AML-193 (cell line): ENCODE measurements at regions not wholly inside any gene's neighbourhood (a gene's known extent, or its start where the extent isn't known, plus 50 kb on each side); places are given as distances from the start of the nearest gene placed in this dataset.

Experiments used
- DNase-seq, 2 experiments: peaks; one replicate each; lab custom pipeline; 2025; lab: John Stamatoyannopoulos, UW

DNA sequence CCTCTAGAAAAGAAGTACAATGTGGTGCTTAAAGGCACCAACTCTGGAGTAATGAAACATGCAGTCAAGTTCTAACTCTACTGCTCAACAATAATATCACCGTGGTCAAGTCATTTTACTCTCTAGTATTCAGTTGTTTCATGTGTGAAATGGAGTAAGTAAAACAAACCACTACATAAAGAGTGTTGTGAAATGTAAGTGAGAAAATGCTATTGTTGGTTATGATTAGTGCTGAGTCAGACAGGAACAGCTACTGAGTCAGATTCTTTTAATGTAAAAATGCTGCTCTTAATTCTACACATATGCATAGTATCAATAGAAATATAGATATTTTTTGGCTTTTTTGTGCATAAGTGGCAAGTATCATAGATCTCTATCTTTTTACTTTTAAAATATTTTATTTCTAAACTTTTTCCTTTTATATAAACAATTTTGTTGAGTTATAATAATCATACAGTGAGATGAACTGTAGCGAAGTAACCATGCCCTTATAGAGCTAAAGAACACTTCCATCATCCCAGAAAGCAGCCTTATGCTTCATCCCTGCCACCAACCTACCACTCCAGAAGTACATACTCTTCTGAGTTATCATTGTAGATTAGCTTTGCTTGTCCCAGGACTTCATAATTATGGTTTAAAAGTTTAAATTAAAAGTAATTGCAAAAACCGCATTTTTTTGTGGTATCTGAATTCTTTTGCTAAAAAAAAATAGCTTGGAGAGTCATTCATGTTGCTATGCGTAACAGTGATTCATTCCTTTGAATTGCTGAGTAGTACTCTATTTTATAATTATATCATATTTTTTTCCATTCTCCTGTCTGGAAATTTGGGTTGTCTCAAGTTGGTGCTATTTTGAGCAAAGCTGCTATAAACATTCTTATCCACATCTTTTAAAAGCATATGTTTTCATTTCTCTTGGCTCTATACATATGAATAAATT lies 548.2 kb upstream of the CLINT1 start:
- DNase-seq = peak; percentile 56 to 63

DNA sequence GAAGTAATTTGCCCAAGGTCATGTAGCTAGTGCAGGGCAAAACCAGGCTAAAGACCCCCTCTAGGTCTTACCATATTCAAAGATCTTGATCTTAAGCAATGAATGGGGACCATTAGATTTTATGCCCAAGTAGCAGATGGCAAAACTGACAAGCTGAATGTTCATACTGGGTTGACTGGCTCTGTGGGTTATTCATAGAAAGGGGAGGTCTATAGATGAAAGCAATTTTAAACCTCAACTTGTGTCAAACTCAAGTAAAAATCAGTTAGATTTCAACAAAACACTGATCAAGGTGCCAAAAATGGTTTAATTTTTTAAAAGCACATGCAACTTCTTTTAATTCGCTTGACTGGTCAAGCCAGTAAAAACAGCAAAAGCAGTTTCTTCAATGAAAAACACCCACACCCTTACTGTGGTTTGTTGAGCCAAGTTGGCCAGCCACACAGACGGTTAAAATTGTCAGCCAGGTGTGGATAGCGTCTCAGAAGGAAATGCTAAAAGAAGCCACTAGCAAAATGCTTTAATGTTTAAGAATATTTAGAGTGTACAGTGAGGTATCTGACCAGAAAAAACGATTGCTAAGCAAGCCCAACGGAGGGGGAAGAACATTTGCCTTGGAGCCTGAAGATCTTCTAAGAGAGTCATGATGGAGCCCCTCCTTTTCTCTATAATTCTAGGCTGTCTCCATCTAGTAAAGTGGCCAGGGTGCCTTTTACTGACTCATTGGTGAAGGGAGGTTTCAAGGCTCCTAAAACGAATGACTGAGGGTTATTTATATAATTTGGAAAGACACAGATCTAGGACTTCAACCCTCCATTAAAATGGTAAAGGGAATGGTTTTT lies 539.6 kb upstream of the CLINT1 start:
- DNase-seq = no peak

DNA sequence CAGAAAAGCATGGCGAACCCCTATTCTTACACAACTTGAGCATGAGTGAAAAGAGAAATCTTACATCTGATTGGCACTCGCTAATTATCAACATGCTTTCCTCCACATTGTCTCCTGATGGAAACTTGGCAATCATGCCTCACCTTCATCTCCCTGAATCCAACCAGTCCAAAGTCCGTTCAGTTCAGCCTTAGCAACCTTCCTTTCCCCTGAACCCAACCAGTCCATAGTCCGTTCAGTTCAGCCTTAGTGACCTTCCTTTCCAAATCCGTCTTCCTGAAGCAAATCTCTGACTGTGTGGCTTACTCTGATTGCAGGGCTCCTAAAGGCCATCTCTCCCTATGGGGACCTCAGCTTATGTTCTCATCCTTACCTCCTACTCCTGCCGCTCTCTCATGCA lies 538.3 kb upstream of the CLINT1 start:
- no peak for DNase-seq

DNA sequence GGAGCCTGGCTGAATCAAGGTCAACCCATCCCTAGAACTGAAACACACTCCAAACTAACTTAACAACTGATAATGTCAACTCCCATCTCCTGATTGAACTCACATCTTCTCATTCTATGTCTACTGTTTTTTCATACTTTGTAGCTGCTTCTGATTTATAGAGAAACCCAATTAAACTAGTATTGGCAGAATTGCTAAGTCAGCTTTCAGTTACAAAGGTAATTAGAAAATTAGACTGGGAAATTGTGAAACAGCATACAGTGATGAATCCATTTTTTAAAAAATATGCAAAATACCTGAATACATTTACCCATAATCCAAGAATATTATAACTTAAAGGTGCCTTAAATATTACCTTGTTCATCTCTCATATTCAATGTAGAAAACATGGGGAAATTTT lies 535.2 kb upstream of the CLINT1 start:
- DNase-seq = no peak

DNA sequence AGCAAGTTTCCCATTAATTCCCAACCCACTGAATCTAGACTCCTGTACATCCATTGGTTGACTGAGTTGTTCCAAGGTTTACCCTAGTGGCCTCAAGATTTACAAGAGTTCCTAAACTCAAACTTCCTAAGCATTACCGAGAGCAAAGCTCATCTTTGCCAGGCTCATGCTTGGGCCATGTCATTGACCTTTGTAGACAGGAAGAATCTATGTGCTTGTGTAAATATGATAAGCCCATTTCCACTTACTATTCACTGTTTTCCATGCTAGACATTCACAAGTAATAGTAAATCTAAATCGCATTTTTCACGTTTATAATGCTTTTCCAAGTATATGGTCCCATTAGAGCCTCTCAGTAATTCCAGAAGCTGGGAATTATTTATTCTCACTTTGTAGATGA lies 534.5 kb upstream of the CLINT1 start:
- no peak for DNase-seq

DNA sequence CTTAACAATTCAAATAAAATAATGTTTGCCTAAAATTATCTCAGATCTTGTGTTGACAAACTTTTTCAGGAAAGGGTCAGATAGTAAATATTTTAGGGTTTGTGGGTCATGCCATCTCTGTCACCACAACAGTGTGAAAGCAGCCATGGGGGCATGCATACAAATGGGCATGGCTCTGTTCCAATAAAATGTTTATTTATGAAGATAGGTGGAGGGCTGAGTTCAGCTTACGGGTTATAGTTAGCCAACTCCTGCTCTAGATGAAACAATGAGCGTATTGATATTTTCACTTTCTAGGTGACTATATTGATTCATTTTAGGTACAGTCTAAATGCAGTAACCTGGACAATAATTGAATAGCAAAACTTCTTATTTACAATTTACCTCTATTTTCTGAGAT lies 533.8 kb upstream of the CLINT1 start:
- no peak for DNase-seq

DNA sequence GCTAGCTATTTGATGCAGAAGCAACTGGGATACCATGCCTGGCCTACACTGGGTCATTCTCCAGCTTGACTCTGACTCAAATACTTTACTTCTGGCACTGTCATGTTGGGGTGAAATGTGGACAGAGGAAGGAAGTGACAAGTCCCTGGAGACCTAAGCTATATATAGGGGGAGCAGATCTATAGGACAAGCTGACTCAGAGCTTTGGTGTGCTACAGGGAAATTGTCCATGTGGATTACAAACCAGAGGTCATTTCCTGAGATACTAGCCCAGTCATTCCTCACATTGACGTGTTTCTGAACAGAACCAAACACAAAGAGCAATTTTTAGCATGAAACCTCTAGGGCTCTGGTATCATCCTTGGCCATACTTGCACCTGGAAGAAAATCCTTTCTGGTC lies 531.6 kb upstream of the CLINT1 start:
- no peak for DNase-seq

DNA sequence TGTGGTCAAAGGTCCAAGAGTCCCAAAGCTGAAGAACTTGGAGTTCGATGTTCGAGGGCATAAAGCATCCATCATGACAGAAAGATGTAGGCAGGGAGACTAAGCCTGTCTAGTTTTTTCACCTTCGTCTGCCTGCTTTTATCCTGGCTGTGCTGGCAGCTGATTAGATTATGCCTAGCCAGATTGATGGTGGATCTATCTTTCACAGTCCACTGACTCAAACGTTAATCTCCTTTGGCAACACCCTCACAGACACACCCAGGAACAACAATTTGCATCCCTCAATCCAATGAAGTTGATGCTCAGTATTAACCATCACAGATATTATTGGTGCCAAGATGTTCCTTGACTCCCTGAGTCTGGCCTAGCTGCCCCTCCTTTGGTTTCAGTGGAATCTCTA lies 530.8 kb upstream of the CLINT1 start:
- DNase-seq = no peak

DNA sequence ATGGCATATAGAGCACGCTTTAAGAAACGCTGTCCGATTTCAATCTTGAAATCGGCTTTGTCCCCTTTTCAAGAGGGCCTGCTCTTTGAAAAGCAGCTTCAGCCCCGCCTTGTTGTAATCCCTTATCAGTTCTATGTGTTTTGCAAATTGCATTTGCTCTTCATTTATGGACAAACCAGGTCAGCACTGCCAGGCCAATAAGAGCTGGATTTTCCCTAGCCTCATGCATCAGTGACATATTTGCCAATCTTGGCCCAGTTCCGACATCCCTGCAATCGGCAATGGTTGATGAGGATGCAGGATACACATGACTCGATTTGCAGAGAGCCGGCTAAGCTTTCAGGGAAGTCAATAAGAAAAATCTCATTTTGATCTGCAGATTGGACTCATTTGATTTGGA lies 529.1 kb upstream of the CLINT1 start:
- DNase-seq = no peak

DNA sequence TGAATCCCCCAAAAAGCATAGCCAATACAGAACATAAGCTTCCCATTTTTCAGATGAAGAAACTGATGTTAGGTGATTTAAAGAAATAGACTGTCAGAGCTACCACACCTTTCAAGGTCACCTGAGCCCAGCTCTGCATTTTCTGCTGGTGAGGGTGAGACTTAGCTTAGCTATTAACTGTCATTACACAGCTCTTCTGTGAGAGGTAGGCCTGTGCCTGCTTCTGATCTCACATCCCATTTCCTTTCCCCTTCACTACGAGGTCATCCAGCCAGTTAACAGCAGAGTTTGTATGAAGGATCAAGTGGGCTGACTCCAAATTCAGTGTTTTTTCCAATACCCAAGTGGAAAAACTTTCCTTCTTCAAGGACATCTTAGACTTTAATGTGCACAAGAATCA lies 528.6 kb upstream of the CLINT1 start:
- DNase-seq = no peak

DNA sequence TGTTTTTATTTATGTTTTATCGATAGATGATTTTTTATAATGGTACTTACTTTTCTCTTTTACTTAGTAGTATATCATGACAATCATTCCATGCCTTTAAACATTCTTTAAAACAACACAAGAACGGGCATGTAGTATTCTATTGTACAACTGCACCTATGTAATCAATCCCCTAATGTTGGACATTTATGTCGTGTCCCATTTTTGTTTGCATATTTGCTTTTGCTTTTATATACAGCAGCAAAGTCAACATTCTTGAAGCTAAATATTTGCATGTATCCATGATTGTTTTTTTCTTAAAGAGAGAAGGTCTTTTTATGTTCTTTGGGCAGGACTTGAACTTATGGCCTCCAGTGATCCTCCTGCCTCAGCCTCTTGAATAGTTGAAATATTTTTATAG lies 527.0 kb upstream of the CLINT1 start:
- no peak for DNase-seq

DNA sequence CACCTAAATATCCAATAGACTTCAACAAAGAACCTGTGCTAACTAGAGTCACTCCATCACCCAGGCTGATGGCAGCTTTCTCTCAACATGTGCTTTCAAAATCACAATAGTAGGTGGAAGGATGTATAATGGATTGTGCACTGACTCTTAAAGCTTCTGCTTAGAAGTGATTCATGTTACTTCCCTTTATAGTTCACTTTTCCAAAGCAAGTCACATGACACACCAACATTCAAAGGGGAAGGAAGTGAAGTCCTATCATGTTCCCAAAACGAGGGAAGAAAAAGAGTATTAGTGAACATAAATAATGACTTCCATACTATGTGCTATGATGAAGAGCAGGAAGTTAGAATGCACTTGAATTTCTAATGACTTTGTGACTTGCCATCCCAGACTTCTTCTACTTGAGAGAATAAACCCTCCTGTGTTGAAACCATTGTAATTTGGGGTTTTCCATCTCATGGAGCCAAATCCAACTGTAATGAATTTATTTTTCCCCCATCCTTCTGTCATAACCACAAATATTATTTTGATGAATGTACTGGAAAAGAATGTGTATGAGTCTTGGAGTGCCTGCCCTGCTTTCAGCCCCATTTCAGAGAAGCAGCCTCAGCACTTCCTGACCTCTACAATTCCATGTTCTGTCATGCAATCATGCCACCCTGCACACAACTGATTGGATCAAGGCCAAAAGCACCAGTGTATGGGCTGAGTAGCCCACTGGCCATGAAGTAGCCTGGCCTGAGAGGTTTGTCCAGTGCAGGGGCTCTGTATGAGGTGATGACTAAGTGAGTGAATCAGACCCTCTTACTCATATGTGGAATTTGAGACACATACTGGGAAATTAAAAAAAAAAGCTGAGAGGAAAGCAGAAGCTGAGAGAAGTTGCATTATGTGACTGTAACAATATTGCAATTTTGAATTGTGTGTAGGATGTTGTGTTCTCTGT lies 525.9 kb upstream of the CLINT1 start:
- no peak for DNase-seq

DNA sequence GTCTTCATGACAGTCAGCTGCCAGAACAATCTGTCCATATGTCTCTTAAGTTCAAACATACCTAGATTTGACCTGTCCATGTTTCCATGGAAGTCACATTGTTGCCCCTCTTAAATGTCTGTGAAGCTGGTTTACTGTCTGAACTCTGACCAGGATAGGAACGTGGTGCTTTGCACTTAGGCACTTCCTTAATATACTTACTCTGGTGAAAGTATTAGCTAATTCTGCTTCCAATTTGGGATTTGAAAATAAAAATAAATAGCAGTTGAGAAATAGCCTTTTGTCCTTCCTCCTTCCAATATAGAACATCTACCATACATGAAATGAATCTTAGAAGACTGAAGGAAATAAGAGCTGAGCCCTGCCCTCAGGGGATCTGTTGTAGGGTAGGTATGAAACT lies 524.5 kb upstream of the CLINT1 start:
- DNase-seq = no peak

DNA sequence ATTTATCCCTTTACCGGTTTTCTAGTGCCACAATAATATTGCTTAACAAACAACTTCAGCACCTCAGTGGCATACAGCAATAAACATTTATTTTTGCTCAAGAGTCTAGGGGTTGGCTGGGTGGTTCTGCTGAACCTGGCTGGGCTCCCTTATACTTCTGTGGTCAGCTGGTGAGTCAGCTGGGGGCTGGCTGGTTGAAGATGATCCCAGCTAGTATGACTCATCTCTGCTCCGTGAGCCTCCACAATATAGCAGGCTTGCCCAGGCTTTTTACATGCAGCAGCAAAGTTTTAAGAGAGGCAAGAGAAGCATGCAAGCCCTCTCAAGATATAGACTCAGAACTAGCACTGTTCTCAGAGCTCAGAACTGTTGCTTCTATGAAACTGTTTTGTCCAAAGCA lies 523.5 kb upstream of the CLINT1 start:
- peak; percentile 68 to 74 for DNase-seq

DNA sequence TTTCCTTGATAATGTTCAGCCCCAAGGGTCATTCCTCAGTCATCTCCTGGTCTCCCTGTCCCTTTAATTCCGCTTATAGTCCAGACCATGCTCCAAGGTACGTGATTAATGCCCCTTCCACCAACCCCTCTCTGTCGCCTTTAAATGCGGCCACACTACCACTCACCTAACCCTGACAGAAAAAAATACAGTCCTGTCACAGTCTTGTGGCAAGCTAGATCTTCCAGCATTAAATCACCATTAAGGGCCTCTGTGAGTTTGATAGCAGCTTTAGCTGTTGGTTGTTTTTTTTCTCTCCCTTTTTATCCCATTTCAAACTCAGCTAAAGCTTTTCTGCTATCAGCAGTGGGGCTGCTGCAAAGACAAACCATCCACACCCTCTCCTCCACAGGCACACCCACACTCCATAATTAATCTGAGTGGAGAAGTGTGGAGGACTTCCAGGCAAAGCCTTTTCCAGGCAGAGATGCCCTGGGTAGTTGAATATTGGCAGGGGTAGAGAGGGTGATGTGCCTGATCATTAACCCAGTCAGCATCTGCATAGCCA lies 522.7 kb upstream of the CLINT1 start:
- DNase-seq = no peak

DNA sequence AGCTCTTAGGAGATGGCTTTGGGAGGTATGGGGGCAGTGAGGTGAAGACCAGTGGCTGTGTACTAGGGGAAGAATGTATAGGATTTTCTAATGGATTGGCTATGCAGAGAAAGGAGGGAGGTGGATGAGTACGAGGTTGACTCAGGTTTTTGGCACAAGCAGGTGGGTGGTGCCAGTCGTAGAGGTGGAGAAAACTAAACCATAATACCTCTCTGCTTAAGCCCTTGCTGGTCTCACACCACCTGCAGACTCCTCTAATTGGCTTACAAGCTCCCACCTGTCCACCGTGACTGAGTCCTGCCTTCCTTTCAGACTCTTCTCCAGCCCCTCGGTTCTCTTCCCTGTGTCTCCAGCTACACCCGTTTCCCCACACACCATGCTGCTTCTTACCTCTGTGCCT lies 521.7 kb upstream of the CLINT1 start:
- no peak for DNase-seq

DNA sequence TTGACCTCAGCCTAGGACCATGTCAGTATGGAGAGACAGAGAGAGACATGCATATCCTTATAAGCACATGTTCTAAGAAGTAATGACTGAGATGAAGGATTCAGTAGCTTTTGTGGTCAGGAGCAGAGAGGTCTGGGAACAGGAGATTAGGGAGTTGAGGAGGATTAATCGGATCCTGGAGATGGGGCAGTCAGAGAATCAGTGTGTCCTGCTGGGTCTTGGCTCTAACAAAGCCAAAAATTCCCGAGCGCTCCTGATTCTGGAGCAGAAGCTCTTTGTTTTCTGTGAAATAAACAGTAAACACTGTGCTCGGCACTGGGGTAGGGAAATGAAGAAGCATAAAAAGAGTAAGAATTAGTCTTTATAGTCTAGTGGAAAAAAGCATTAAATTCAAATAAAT lies 520.0 kb upstream of the CLINT1 start:
- DNase-seq = no peak

DNA sequence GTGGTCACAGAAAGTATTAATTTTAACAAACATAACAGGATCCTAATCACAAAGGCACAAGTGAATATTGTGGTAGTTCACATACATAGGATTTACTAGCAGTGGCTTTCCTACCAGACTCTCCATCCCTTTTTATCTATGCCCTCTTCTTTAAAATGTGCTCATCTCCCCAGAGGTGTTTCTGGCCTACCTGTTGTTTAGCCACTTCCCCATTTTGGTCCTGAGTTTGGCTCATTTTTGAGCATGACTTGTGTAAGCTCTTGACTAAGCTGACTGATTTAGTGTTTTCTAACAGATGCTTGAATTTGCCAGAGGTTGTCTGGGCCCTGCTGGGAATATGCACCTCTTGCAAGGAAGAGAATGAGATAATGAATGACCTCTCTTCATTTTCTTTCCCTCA lies 517.7 kb upstream of the CLINT1 start:
- no peak for DNase-seq

DNA sequence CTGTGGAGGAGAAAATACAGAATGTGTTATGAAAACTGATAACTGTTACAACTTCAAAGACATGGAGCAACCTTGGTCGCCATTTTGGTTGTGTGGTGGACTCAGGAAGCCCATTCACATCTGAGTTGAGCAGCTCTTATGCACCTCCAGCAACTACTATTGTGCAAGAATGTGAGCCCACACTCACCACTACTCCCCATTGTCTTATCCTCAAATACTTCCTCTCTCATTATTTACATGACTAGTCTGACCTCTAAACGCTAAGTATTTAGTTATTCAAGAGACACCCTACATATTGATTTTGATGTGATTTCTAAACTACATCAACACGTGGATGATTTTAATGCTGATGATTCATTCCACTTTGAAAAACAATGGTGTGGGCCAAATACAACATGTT lies 516.6 kb upstream of the CLINT1 start:
- DNase-seq = peak; percentile 26 to 55

DNA sequence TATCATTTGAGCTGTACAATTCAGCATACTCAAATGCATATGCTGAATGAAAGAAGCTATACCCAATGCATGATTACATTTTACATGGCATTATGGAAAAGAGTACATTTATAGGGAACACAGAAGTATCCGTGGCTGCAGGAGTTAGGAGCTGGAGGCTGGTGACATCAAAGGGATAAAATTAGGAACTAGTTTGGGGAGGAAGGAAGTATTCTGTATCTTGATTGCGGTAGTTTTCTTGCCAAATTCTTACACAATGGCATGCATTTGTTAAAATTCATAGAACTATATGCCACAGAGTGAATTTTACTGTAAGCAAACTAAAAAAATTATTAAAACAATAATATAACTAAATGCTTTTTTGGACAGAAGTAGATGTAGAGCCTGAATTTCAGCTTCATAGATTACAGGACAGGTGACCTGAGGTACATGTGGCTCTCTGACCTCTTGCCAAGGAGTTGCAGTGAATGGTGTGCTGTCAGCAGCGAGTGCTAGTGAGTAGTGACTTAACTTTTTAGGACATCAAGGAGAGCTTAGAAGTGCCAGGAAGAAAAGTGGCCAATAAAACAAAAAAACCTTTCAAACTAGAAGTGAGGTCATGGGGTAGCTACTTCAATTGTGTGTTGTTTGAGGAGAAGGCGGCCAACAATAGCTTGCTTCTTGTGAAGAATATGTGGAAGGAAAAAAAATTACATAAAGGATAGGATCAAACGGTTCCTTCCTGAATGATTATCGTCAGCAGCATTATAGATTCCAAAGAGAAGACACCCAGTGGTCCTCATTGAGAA lies 514.9 kb upstream of the CLINT1 start:
- peak; percentile 67 to 76 for DNase-seq

DNA sequence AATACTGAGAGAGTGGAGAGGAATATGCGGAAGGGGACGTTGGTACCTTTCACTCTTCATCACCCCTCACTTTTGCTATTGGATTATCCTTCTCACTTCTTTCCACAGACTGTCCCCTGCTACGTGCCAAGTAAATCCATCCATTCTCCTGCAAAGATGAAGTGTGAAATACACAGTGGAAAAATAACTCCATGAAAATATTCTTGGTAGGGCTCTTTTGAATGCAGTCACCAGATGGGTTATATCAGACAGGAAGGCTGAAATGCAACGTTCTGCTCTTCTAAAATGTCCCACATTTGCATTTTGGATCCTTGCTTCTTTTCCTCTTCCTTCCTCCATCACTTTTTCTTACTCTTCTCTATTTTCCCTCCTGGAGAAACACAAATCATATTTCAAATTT lies 510.3 kb upstream of the CLINT1 start:
- no peak for DNase-seq
